Fibroblast of mammary gland (primary cell): ENCODE measurements at regions not wholly inside any gene's neighbourhood (a gene's known extent, or its start where the extent isn't known, plus 50 kb on each side); places are given as distances from the start of the nearest gene placed in this dataset.

Experiments used
- DNase-seq: peaks from one replicate; pipeline ENCODE4 v3.0.0-alpha.2; 2010; ENCODE audit warnings: low read depth
- H3K4me3 ChIP-seq: 2 replicates; pipeline ENCODE4 v1.5.1; 2011; ENCODE audit warnings: low read depth, mild to moderate bottlenecking, low read length, moderate library complexity; ENCODE audit not compliant: control insufficient read depth
- TF ChIP-seq, protein P1 (sequence below): conservative IDR thresholded peaks from 2 replicates; pipeline ENCODE4 v1.5.1; 2011; ENCODE audit warnings: low read depth, low read length, inconsistent platforms; ENCODE audit not compliant: control insufficient read depth, insufficient read depth

DNA sequence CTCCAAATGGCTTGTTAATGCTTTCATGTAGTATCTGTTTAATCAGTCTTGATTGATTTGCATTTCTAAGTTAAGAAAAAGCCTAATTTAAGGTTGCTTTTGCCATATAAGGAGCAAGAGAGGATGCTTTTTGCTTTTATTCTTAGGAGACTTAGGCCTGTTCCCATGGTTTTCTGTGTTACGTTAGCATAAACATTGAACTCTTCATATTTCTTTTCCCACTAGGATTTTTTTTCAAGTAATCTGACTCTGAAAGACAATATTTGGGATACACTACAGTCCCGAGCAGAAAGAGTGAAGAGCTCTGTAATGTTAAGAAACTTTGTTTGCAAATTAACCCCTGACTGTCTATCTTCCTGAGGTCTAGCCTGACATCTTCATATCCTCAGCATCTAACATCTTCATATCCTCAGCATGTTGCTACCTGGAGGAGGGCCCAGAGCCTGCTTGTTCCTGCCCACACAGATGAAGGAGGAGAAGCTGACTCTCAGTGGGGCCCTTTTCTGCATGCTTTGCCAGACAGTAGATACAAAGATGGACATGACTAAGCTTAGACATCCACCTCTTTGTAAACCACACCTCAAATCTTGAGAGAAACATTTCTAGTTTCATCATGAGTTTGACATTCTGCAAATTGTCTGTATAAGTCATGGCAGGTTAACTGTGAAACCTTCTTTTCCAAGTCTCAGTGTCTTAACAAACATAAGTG is 86.2 kb upstream of the COL6A5 start:
- TF ChIP-seq, protein P1, sequence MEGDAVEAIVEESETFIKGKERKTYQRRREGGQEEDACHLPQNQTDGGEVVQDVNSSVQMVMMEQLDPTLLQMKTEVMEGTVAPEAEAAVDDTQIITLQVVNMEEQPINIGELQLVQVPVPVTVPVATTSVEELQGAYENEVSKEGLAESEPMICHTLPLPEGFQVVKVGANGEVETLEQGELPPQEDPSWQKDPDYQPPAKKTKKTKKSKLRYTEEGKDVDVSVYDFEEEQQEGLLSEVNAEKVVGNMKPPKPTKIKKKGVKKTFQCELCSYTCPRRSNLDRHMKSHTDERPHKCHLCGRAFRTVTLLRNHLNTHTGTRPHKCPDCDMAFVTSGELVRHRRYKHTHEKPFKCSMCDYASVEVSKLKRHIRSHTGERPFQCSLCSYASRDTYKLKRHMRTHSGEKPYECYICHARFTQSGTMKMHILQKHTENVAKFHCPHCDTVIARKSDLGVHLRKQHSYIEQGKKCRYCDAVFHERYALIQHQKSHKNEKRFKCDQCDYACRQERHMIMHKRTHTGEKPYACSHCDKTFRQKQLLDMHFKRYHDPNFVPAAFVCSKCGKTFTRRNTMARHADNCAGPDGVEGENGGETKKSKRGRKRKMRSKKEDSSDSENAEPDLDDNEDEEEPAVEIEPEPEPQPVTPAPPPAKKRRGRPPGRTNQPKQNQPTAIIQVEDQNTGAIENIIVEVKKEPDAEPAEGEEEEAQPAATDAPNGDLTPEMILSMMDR, result no peak
- no peak overlapping the region for H3K4me3 ChIP-seq

DNA sequence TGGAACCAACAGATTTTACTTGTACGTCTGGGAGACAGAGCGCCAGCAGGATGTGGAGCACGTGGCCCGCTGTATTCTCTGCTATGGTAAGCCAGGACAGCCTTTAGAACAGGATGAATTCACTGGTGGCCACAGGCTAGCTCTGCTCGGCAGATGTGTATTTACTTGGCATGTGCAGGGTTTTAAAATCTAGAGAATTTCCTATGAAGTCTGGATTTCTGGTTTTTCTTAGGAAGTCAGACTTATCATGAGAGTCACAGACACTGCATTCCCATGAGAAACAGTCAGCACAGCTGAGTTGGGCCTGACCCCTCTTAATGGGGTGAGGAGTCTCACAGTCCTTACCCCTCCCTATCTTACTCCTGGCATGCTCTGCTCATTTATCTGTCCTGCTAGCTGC is 84.6 kb upstream of the COL6A5 start:
- peak; percentile 12 for DNase-seq

More for the DNA sequence above, 86.2 kb upstream of the COL6A5 start:
- DNase-seq, result peak; percentile 50

DNA sequence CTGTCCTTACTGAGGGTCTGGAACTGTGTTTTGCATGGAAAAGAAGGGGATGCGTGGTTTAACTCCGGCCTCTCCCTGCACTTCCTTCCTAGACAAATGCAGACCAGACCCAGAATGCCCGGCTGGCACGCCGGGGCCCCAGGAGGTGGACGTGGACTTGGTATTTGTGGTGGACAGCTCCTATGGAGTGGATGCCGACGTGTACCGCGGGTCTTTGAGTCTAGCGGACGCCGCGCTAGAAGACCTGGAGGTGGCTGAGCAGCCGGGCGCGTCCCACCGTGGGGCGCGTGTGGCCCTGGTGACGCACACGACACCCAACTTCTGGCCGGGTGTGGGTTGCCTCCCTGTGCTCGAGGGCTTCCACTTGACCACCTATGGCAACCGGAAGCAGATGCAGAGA is 81.8 kb upstream of the COL6A5 start:
- H3K4me3 ChIP-seq, result no peak overlapping the region
- TF ChIP-seq, protein P1, result no peak
- DNase-seq, result no peak

More for the DNA sequence above, 84.6 kb upstream of the COL6A5 start:
- TF ChIP-seq, protein P1, result no peak
- no peak overlapping the region for H3K4me3 ChIP-seq

DNA sequence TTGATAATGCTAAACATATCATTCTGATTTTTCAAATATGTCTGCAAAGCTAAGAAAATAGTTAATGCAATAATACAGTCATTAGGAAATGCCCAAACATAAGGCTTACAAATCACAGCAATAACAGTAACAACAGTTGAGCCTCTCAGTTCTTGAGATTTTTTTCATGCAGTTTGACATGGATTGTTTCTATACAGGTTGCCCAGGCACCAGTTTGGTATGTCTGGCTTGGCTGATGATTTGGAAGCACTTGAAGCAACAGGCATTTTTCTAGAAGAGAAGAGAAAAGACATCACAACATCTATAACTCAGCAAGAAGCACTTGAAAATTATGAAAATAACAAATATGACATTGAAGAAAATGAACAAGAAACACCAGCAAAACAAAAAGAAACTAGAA is 78.7 kb upstream of the COL6A5 start:
- TF ChIP-seq, protein P1, result no peak
- no peak overlapping the region for H3K4me3 ChIP-seq
- DNase-seq, result no peak

DNA sequence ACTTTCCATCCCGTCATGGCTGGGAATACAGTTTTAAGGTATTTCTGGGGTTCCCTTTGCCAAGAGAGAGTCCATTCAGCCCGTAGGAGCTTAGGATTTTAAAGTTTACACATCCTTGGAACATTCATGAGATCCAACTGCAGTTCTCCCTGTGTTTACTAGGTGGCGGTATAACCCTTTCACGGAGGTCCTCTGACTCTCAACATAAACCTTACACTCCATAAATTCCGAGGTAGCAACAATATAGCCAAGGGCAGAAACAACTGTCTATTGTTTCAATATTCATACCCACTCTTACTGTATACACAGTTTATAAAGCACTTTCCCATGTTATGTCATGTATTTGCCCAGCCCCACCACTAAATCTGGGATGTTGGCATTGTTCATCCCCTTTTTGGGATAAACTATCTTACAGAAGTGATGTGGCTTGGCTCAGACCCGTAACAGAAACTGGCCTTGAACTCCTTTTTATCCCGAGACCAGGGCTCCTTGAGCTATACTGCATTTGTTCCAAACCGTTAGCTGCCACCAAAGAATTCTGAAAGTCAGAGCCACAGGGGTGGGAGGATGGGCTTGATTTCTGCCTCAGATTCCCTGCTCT is 69.2 kb upstream of the COL6A5 start:
- TF ChIP-seq, protein P1, result peak; percentile 98
- no peak overlapping the region for H3K4me3 ChIP-seq
- DNase-seq, result peak; percentile 69

DNA sequence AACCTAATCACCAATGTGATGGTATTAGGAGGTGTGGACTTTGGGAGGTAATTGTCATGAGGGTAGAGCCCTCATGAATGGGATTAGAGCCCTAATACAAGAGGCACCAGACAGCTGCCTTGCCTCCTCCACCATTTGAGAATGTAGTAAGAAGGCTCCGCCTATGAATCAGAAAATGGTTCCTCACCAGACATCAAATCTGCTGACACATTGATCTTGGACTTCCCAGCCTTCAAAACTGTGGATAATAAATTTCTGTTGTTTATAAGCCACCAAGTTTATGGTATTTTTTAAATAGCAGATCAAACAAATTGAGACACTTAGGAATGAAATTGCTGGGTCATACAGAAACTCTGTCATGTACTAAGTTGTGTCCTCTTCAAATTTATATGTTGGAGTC is 56.8 kb upstream of the COL6A5 start:
- TF ChIP-seq, protein P1, result no peak
- no peak for DNase-seq
- H3K4me3 ChIP-seq, result no peak overlapping the region
